ENCODE measurements at regions not wholly inside any gene's neighbourhood (a gene's known extent, or its start where the extent isn't known, plus 50 kb on each side); places are given as distances from the start of the nearest gene placed in this dataset.

GRCh38 chr16:86209202-86209601 is 301.1 kb upstream of the FOXF1 start:
- no peak for TF ChIP-seq CTCF (IDR thresholded peaks at IDR 0.05)
- no peak for TF ChIP-seq POLR2A (IDR thresholded peaks at IDR 0.05)
